ENCODE measurements at regions not wholly inside any gene's neighbourhood (a gene's known extent, or its start where the extent isn't known, plus 50 kb on each side); places are given as distances from the start of the nearest gene placed in this dataset.

DNA sequence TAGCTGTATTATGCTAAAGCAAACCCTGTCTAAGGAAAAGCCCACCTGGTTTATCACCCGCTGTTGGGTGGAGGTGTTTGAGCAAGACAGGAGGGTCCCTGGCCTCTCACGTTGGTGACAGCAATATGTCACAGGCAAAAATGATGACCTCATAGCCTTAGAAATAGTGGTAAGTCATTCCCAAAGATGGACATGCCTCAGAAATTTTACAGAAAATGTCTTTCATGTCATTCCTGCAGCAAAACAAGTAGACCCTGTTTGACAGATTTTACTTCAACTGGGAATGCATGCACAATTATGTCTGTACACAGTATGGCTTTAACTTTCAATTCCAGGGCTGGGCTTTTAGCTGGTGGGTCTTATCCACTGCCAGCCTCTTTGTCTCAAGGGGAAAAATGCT, 362.3 kb upstream of the C2CD4B start:
- H3F3A ChIP-seq (ENCODE audit: insufficient read depth, low read length, poor library complexity, severe bottlenecking) = no peaks in the 10 kb centered on the region
- H3K27me3 ChIP-seq (ENCODE audit: insufficient read depth, low read depth, low read length) = no peaks in the 10 kb centered on the region
- no peak overlapping the region for H3K4me3 ChIP-seq (ENCODE audit: low read length)
- H3K4me2 ChIP-seq (ENCODE audit: low read length) = no peak overlapping the region
- H3K9me2 ChIP-seq (ENCODE audit: insufficient read depth, low read length) = no peaks in the 10 kb centered on the region
- H2AFZ ChIP-seq (ENCODE audit: low read depth, low read length) = no peak overlapping the region
- H3K79me2 ChIP-seq (replicated peaks; ENCODE audit: insufficient read depth, low read length) = no peaks in the 10 kb centered on the region
- no peak for TF ChIP-seq EP300 (conservative IDR thresholded peaks at IDR 0.05; ENCODE audit: poor library complexity, severe bottlenecking)
- TF ChIP-seq, protein P1, sequence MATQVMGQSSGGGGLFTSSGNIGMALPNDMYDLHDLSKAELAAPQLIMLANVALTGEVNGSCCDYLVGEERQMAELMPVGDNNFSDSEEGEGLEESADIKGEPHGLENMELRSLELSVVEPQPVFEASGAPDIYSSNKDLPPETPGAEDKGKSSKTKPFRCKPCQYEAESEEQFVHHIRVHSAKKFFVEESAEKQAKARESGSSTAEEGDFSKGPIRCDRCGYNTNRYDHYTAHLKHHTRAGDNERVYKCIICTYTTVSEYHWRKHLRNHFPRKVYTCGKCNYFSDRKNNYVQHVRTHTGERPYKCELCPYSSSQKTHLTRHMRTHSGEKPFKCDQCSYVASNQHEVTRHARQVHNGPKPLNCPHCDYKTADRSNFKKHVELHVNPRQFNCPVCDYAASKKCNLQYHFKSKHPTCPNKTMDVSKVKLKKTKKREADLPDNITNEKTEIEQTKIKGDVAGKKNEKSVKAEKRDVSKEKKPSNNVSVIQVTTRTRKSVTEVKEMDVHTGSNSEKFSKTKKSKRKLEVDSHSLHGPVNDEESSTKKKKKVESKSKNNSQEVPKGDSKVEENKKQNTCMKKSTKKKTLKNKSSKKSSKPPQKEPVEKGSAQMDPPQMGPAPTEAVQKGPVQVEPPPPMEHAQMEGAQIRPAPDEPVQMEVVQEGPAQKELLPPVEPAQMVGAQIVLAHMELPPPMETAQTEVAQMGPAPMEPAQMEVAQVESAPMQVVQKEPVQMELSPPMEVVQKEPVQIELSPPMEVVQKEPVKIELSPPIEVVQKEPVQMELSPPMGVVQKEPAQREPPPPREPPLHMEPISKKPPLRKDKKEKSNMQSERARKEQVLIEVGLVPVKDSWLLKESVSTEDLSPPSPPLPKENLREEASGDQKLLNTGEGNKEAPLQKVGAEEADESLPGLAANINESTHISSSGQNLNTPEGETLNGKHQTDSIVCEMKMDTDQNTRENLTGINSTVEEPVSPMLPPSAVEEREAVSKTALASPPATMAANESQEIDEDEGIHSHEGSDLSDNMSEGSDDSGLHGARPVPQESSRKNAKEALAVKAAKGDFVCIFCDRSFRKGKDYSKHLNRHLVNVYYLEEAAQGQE (IDR thresholded peaks at IDR 0.05; ENCODE audit: borderline replicate concordance) = no peak
- no peak for TF ChIP-seq MXI1 (conservative IDR thresholded peaks at IDR 0.05; ENCODE audit: poor library complexity, severe bottlenecking)
- TF ChIP-seq, protein P2, sequence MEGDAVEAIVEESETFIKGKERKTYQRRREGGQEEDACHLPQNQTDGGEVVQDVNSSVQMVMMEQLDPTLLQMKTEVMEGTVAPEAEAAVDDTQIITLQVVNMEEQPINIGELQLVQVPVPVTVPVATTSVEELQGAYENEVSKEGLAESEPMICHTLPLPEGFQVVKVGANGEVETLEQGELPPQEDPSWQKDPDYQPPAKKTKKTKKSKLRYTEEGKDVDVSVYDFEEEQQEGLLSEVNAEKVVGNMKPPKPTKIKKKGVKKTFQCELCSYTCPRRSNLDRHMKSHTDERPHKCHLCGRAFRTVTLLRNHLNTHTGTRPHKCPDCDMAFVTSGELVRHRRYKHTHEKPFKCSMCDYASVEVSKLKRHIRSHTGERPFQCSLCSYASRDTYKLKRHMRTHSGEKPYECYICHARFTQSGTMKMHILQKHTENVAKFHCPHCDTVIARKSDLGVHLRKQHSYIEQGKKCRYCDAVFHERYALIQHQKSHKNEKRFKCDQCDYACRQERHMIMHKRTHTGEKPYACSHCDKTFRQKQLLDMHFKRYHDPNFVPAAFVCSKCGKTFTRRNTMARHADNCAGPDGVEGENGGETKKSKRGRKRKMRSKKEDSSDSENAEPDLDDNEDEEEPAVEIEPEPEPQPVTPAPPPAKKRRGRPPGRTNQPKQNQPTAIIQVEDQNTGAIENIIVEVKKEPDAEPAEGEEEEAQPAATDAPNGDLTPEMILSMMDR (IDR thresholded peaks at IDR 0.05; ENCODE audit: poor library complexity, severe bottlenecking) = no peak
- TF ChIP-seq TAF1 (IDR thresholded peaks at IDR 0.05; ENCODE audit: low read depth) = no peak
- TF ChIP-seq POLR2AphosphoS5 (IDR thresholded peaks at IDR 0.05) = no peak
- TF ChIP-seq RAD21 (conservative IDR thresholded peaks at IDR 0.05) = no peak
- TF ChIP-seq SMC3 (conservative IDR thresholded peaks at IDR 0.05; ENCODE audit: poor library complexity) = no peak
- no peak for TF ChIP-seq EZH2 (IDR thresholded peaks at IDR 0.05; ENCODE audit: borderline replicate concordance, insufficient read depth, low read length, poor library complexity, severe bottlenecking)
- H4K20me1 ChIP-seq (ENCODE audit: insufficient read depth) = no peaks in the 10 kb centered on the region
- H3K36me3 ChIP-seq (ENCODE audit: insufficient read depth, low read length) = no peaks in the 10 kb centered on the region
- H3K9ac ChIP-seq (ENCODE audit: low read length) = no peak overlapping the region
- H3K27ac ChIP-seq (ENCODE audit: low read length) = no peak overlapping the region
- H3K9me3 ChIP-seq (ENCODE audit: low read length) = no peaks in the 10 kb centered on the region

DNA sequence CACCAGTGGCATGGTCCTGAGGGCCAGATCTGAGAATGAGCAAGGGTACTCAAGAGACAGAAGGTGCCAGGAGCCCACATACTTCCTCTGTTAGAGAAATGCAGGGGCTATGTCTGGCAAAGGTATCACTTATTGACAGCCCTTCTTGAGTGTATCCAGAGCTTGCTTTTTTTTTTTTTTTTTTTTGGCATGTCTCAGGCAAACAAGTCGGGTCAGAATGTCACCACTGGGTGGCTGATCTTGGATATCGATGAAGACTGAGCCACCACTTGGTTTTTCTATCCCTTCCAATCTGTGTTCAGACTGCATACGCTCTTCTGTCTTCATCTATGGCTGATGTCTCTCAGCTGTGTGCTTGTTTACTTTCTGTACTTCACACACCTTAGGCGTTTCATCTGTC, 363.4 kb upstream of the C2CD4B start:
- no peak for TF ChIP-seq POLR2AphosphoS5 (IDR thresholded peaks at IDR 0.05)
- TF ChIP-seq, protein P1 (IDR thresholded peaks at IDR 0.05; ENCODE audit: borderline replicate concordance) = no peak
- no peak overlapping the region for H3K4me3 ChIP-seq (ENCODE audit: low read length)
- H3K9ac ChIP-seq (ENCODE audit: low read length) = no peak overlapping the region
- H3K36me3 ChIP-seq (ENCODE audit: insufficient read depth, low read length) = no peaks in the 10 kb centered on the region
- H2AFZ ChIP-seq (ENCODE audit: low read depth, low read length) = no peak overlapping the region
- H3F3A ChIP-seq (ENCODE audit: insufficient read depth, low read length, poor library complexity, severe bottlenecking) = no peaks in the 10 kb centered on the region
- no peak overlapping the region for H3K27ac ChIP-seq (ENCODE audit: low read length)
- H3K4me2 ChIP-seq (ENCODE audit: low read length) = no peak overlapping the region
- H3K27me3 ChIP-seq (ENCODE audit: insufficient read depth, low read depth, low read length) = no peaks in the 10 kb centered on the region
- no peaks in the 10 kb centered on the region for H3K9me3 ChIP-seq (ENCODE audit: low read length)
- H3K79me2 ChIP-seq (replicated peaks; ENCODE audit: insufficient read depth, low read length) = no peaks in the 10 kb centered on the region
- H3K9me2 ChIP-seq (ENCODE audit: insufficient read depth, low read length) = no peaks in the 10 kb centered on the region
- H4K20me1 ChIP-seq (ENCODE audit: insufficient read depth) = no peaks in the 10 kb centered on the region
